GM21528 (cell line): ENCODE measurements at regions not wholly inside any gene's neighbourhood (a gene's known extent, or its start where the extent isn't known, plus 50 kb on each side); places are given as distances from the start of the nearest gene placed in this dataset.

ENCODE experiments used
- ATAC-seq: cut with Tn5 transposase; IDR thresholded peaks from one replicate; pipeline ENCODE4 v1.9.1; 2021; ENCODE audit warnings: mild to moderate bottlenecking, moderate library complexity; ENCODE audit not compliant: unreplicated experiment, low FRiP score

DNA sequence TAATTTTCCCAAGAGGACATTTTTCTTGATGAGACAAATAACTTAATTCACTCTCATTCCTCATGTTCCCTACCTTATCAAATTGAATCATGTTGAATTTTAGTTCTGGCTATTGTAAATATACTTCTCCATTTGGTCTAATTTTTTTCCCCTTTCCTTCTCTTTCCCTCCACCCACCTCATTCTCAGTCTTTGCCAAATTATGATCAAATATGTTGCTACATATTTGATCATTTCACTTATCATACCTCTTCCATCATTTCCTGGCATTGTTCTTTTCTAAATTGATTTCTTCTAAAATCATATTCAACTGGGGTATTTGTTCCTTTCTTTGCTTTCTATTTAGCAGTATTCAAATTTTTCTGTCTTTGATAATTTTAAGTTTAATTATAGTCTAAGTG, 52.3 kb downstream of the HDGFL1 start:
- no peak for ATAC-seq

DNA sequence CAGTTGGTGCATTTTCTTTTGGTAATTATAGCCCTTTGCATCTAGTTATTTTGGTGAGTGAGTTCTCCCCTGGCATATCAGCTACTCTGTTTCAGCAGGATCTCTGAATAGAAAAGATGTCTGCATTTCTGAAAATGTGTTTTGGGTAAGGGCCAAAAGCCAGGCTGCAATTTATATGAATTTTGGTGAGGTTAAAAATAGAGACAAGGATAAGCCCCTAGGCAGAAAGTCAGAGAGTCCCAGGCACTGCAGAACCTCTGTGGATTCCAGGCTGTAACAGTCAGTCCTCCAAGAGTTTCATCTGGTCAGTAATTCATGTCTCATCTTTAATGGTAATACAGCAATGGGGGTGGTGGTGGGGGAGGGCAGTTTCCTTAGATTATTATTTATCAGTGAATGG, 53.0 kb downstream of the HDGFL1 start:
- ATAC-seq = no peak

DNA sequence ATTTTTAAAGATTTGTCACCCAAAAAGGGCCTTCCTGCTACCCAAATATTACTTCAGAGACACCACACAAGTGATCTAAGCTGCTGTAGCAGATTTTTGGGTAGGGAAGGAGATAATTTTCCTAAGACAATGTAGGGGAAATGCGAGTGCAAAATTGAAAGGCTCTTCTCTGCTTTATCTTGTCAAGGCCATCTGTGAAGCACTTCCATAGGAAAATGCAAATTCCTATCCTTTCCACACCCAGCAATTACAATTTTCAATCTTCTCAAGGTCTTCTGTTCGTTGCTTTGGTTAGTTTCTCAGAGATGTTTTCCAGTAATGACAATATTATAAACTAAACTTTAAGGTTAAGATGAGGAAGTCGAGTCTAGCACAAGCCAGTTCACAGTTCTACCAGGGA, 53.4 kb downstream of the HDGFL1 start:
- no peak for ATAC-seq

DNA sequence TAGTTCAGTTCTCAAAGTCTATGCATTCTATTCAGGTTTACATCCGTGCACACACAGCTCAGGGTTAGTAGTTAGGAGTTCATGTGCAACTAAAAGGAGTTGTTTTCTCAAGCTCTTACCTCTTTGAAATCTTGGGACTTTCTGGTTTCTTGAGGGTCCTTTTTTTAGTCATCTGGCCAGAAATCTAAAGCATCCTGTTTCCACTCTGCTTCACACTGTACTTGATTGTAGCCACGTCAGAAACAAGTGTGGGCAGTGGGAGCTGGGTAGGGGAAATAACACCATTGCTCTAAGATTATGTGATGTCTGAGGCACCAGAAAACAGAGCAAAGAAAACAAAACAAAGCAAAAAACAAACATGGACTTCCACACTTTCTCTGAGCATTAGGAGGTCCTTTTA, 58.3 kb downstream of the HDGFL1 start:
- no peak for ATAC-seq

GRCh38 chr6:22631091-22631490, 61.7 kb downstream of the HDGFL1 start:
- no peak for ATAC-seq

DNA sequence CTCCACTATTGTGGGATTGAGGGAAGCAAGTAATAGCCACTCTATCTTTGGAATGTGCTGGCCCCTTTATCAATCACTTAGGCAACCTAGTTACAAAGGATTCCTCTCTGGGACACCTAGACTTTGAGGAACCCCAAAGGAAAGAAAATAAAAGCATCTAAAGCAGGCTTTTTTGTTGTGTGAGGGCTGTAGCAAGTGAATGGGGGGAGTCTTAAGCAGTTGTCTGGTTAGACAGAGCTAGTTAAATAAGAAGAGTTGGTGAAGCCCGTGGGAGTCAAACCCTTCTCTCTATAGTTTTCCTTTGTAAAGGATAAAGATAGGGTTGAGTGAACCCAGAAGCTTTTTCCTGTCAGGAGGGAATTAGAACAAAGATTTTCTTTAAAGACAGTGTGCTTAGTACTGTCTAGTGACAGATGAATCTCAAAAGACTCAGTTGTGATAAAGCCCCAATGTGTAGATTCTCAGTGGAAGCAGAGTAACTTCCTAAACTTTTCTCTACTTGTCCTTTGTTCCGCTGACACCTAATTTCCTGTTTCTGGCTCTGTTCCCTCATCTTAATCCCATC, 63.3 kb downstream of the HDGFL1 start:
- no peak for ATAC-seq

DNA sequence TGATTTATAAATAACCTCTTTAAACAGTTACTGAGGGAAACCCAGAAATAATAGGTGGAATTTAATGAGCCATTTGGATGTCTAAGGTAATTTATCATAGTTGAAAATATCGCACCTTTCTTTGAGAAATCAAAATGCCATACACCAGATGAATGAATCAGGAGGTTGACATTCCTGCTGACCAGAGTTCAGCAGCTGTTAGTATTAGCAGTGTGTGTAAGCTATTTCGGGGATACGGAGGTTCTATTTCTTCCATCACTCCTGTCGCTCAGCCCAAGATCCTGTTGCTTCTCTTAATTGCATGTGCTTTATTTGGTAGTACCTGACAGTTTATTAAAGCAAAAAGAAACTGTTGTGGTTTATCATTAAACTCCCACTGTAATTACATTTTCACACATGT, 67.1 kb downstream of the HDGFL1 start:
- ATAC-seq = no peak

DNA sequence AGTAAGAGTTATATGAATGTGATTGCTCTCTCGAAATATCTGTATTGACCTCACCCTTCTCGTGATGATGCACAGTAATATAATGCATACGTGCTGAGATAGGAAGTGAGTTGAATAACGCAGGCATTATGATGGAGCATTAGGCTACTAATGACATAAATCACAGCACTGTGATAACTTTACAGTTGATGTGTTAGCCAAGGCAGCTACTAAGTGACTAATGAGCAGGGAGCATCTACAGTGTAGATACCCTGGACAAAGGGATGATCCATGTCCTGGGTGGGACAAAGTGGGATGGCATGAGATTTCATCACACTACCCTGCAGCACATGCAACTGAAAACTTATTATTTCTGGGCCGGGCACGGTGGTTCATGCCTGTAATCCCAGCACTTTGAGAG, 68.4 kb downstream of the HDGFL1 start:
- ATAC-seq = no peak

DNA sequence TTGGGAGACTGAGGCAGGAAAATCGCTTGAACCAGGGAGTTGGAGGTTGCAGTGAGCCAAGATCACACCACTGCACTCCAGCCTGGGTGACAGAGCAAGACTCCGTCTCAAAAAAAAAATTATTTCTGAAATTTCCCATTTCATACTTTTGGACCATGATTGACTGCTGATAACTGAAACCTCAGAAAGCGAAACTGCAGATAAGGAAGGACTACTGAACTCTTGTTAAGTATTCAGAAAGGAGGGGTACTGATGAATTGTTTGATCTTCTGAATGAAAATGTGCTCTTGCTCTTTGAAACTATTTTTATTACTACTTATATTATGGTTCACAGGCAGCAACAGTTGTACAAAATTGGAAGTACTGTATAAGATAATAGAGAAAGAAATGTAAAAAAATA, 69.0 kb downstream of the HDGFL1 start:
- ATAC-seq = no peak

DNA sequence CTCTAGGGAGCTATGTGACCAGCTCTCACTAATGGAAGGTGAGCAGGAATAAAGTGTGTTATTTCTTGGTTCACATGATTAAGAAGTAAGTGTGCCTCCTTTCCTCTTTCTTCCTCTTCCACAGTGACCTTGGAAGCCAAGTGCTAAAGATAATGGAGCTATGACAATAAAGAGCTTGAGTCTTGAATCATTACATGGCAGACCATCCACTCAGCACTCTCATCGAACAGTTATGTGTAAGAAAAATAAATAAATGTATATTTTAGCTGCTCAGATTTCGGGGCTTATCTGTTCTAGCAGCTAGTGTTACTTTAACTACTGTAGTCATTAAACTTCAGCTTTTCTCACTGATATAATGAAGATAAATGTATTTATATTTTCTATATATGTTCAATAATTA, 72.9 kb downstream of the HDGFL1 start:
- ATAC-seq = no peak

DNA sequence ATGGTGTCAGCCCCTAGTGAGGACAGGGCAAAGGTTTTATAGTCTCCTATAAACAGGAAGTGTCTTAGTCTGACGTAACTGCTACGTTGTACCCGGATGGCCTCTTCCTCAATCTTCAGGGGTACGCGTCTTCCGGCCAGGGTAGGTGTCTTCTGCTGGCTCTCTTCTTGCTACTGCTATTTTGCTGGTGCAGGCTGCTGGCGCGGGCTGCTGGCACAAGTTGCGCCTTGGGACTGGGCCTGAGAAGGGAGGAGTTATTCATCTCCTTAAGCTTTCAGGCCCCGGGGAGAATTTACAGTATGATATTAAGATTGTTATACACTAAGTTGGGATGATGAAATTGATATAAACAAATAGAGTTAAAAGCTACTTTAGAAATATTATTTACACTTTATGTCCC, 74.4 kb downstream of the HDGFL1 start:
- no peak for ATAC-seq

- ATAC-seq = no peak
These were observed 78.4 kb downstream of the HDGFL1 start for GRCh38 chr6:22647719-22648118.

GRCh38 chr6:22651731-22652130, 82.4 kb downstream of the HDGFL1 start:
- ATAC-seq = no peak

GRCh38 chr6:22653980-22654610, 84.7 kb downstream of the HDGFL1 start:
- no peak for ATAC-seq

DNA sequence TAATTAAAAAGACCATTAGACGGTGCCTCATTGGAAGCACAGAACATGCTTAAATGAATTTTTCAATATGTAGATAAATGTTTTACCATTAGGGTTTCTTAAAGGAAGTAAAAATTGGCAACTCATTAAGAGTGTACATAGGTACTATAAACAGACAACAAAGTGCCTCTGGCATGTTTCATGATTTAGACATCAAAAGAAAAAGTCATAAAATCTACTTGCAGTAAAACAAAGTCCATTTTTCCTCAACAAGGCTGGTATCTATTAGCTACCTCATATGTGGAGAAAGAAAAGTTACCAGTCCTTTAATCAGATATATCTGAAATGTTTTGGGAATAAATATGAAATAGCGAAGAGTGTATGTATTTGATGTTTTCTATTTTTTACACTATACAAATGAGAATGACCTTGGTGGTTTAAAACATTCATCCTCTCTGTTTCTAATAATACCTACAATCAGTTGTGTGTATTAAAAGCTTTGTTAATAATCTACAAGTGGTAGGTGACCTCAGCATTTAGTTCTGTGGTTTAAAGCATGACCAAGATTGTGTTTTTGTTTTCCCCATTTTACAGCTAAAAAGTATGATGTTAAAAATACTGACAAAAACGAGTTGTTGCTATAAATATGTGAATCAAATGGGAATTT, 87.5 kb downstream of the HDGFL1 start:
- ATAC-seq = no peak

GRCh38 chr6:22657352-22657980, 88.1 kb downstream of the HDGFL1 start:
- ATAC-seq = no peak

DNA sequence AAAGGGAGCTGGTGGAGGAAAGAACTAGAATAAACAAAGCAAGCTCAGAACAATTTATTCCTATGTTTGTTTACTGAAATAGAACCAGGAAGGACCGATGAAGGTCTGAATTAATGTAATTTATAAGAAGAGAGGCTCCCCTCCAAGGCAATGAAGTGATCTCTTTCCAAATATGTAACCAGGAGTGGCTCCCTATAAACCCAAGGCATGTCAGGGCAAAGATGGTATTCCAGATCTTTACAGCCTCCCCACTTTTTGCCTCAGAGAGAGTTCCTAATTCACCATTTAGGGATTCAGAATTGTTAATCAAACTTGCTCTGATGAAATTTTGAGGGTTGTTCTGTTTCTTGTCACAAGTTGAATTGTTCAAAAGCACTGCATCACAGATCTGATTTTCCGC, 88.8 kb downstream of the HDGFL1 start:
- ATAC-seq = no peak

DNA sequence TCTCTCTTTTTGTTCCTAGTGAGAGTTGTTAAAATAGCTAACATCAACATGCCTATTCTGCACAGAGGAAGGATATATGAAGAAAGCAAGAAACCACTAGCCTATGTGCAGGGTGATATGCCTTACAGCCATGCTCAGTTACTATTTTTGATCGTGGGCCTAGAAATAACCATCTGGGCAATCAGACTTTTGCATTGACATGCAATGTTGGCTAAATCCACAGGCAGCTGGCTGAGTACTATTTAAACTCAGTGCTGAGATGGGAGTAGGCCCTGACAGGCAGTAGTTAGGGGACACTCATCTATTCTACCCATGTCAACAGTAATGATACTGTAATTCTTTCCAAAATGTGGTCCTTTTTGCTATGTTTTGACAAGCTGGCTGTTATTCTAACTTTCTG, 89.6 kb downstream of the HDGFL1 start:
- no peak for ATAC-seq

- no peak for ATAC-seq
These were observed 95.6 kb downstream of the HDGFL1 start for GRCh38 chr6:22664968-22665367.

DNA sequence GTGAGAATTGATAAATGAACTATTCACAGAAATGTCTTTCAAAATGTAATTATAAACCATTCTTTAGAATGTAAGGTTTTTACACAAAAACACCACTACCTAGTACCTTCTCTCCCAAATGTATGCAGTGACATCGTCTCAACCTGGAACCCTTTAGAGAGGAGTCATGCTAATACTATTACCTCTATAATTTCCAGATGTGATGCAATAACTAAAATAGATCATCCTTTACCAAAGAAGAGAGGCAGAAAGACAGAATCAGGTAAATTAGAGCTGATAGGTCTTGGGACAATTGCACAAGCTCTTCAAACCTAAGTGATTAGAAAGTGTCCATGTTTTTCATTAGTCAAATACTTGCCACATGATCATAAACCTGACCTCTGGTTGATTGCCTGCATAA, 96.7 kb downstream of the HDGFL1 start:
- no peak for ATAC-seq

GRCh38 chr6:22666586-22666985, 97.2 kb downstream of the HDGFL1 start:
- no peak for ATAC-seq

DNA sequence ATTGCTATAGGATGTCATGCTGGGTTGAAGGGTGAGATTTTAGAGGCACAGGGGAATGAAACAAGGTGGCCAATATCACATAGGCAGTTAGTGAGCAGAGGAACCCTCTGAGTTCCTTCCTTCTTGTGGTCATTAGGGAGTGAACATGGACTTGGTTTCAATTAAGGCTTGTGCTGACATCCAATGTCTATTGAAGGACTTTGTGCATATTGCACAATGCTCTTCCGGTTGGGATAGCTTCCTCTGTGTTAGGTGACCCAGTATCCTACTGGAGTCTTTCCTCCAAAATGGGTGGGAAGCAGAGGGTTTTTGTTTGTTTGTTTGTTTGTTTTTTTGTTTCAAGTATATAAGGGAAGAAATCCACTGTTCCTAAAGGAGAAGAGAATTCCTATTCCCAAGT, 98.5 kb downstream of the HDGFL1 start:
- ATAC-seq = no peak
